ENCODE measurements at regions not wholly inside any gene's neighbourhood (a gene's known extent, or its start where the extent isn't known, plus 50 kb on each side); places are given as distances from the start of the nearest gene placed in this dataset.

- TF ChIP-seq CTCF (IDR thresholded peaks at IDR 0.05) (no peak), POLR2A (IDR thresholded peaks at IDR 0.05) (no peak)
These were observed 646.5 kb upstream of the GRAMD2B start for GRCh38 chr5:125776656-125777139.
